Loucy (cell line): ENCODE measurements at regions not wholly inside any gene's neighbourhood (a gene's known extent, or its start where the extent isn't known, plus 50 kb on each side); places are given as distances from the start of the nearest gene placed in this dataset.

ENCODE experiments used
- H2AFZ ChIP-seq: fragments of 200-600 bp; sonication (generic); 2 replicates; pipeline ENCODE4 v1.6.0; 2016; ENCODE audit warnings: antibody characterized with exemption, mild to moderate bottlenecking, low read length, moderate library complexity
- H3F3A ChIP-seq: fragments of 200-600 bp; 2 replicates; pipeline ENCODE4 v1.6.0; 2016; ENCODE audit warnings: antibody characterized with exemption, low read depth, mild to moderate bottlenecking
- H3K27me3 ChIP-seq: fragments of 200-600 bp; sonication (generic); 2 replicates; pipeline ENCODE4 v1.6.1; 2014; ENCODE audit warnings: low read length, mild to moderate bottlenecking; ENCODE audit not compliant: insufficient read depth, poor library complexity, severe bottlenecking
- H3K36me3 ChIP-seq: fragments of 200-600 bp; sonication (generic); 2 replicates; pipeline ENCODE4 v1.6.1; 2016; ENCODE audit warnings: low read length; ENCODE audit not compliant: insufficient read depth
- H3K4me1 ChIP-seq: fragments of 200-600 bp; sonication (generic); 2 replicates; pipeline ENCODE4 v1.5.1; 2014; ENCODE audit warnings: low read length, mild to moderate bottlenecking; ENCODE audit not compliant: insufficient read depth, poor library complexity, severe bottlenecking
- H3K4me2 ChIP-seq: fragments of 200-600 bp; sonication (generic); 2 replicates; pipeline ENCODE4 v1.6.0; 2014; ENCODE audit warnings: antibody characterized with exemption, low read length, low read depth, mild to moderate bottlenecking; ENCODE audit not compliant: poor library complexity, severe bottlenecking
- H3K4me3 ChIP-seq: fragments of 200-600 bp; sonication (generic); 2 replicates; pipeline ENCODE4 v1.5.1; 2014; ENCODE audit warnings: low read length, mild to moderate bottlenecking, mixed read lengths; ENCODE audit not compliant: poor library complexity, severe bottlenecking
- H3K79me2 ChIP-seq: fragments of 200-600 bp; sonication (generic); 2 replicates; pipeline ENCODE4 v1.6.1; 2014; ENCODE audit warnings: low read length; ENCODE audit not compliant: insufficient read depth
- H3K9ac ChIP-seq: fragments of 200-600 bp; sonication (generic); 2 replicates; pipeline ENCODE4 v1.6.0; 2014; ENCODE audit warnings: mild to moderate bottlenecking, low read depth, low read length, moderate library complexity; ENCODE audit not compliant: poor library complexity, severe bottlenecking
- H3K9me2 ChIP-seq: fragments of 200-600 bp; sonication (generic); replicated peaks from 2 replicates; pipeline ENCODE4 v1.6.1; 2016; ENCODE audit warnings: low read depth, low read length, mixed read lengths
- H3K9me3 ChIP-seq: fragments of 200-600 bp; sonication (generic); 2 replicates; pipeline ENCODE4 v1.6.1; 2014; ENCODE audit warnings: mild to moderate bottlenecking, antibody characterized with exemption, low read length, low read depth; ENCODE audit not compliant: insufficient read depth
- H4K20me1 ChIP-seq: fragments of 200-600 bp; sonication (generic); 2 replicates; pipeline ENCODE4 v1.6.0; 2014; ENCODE audit warnings: antibody characterized with exemption, low read length, mild to moderate bottlenecking; ENCODE audit not compliant: insufficient read depth, poor library complexity, severe bottlenecking
- CTCF ChIP-seq: fragments of 200-600 bp; sonication (generic); conservative IDR thresholded peaks from 2 replicates; pipeline ENCODE4 v1.5.1; 2014; ENCODE audit warnings: mild to moderate bottlenecking, antibody characterized with exemption, low read length
- EZH2phosphoT487 ChIP-seq: fragments of 200-600 bp; IDR thresholded peaks from 2 replicates; pipeline ENCODE4 v1.6.1; 2018; ENCODE audit warnings: antibody characterized with exemption, mild to moderate bottlenecking, moderate library complexity, borderline replicate concordance

- TF ChIP-seq CTCF (no peak), EZH2phosphoT487 (no peak)
- no peak overlapping the region for H3K4me2 ChIP-seq
- no peak overlapping the region for H3K9ac ChIP-seq
- no peaks in the 10 kb centered on the region for H3K4me1 ChIP-seq
- no peaks in the 10 kb centered on the region for H3K79me2 ChIP-seq
- H3K4me3 ChIP-seq: no peak overlapping the region
- no peaks in the 10 kb centered on the region for H3K9me2 ChIP-seq
- no peaks in the 10 kb centered on the region for H4K20me1 ChIP-seq
- no peaks in the 10 kb centered on the region for H3K27me3 ChIP-seq
- H3K36me3 ChIP-seq: no peaks in the 10 kb centered on the region
- H3K9me3 ChIP-seq: no peaks in the 10 kb centered on the region
- no peaks in the 10 kb centered on the region for H3F3A ChIP-seq
- H2AFZ ChIP-seq: no peak overlapping the region
Observed at GRCh38 chr18:51611326-51611725, 413.8 kb upstream of the MEX3C start.

DNA sequence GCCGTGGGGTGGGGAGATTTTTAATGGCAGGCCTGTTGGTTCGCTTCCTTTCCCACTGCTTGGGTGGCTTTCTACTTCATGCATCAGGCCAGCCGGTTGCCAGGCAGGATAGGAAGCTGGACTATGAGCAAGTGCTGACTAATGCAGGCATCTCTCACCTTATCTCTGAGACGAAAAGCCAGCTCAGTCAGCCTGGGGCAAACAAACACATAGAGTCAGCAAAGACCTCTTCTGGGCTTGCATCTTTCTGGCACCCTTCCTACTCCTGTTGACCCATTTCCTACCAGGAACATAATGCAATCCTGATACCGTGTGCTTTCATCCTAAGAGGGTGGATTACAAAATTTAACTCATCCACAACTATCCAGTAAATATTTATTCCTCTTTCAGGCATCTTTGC lies 416.6 kb upstream of the MEX3C start:
- no peaks in the 10 kb centered on the region for H3K9me2 ChIP-seq
- no peaks in the 10 kb centered on the region for H4K20me1 ChIP-seq
- H2AFZ ChIP-seq: no peak overlapping the region
- H3K4me2 ChIP-seq: no peak overlapping the region
- no peak overlapping the region for H3K9ac ChIP-seq
- no peaks in the 10 kb centered on the region for H3K4me1 ChIP-seq
- H3F3A ChIP-seq: no peaks in the 10 kb centered on the region
- H3K79me2 ChIP-seq: no peaks in the 10 kb centered on the region
- TF ChIP-seq EZH2phosphoT487 (no peak), CTCF (no peak)
- no peaks in the 10 kb centered on the region for H3K9me3 ChIP-seq
- no peaks in the 10 kb centered on the region for H3K27me3 ChIP-seq
- no peak overlapping the region for H3K4me3 ChIP-seq
- no peaks in the 10 kb centered on the region for H3K36me3 ChIP-seq

GRCh38 chr18:51614967-51615571 lies 417.6 kb upstream of the MEX3C start:
- Histone ChIP-seq H3K9ac (no peak overlapping the region), H3K4me3 (no peak overlapping the region), H2AFZ (no peak overlapping the region), H3F3A (no peaks in the 10 kb centered on the region), H3K79me2 (no peaks in the 10 kb centered on the region), H3K9me2 (no peaks in the 10 kb centered on the region), H3K27me3 (no peaks in the 10 kb centered on the region), H3K36me3 (no peaks in the 10 kb centered on the region), H3K4me1 (no peaks in the 10 kb centered on the region), H4K20me1 (no peaks in the 10 kb centered on the region), H3K9me3 (no peaks in the 10 kb centered on the region), H3K4me2 (no peak overlapping the region)
- TF ChIP-seq CTCF (no peak), EZH2phosphoT487 (no peak)
